GM18861 (cell line): ENCODE measurements at regions not wholly inside any gene's neighbourhood (a gene's known extent, or its start where the extent isn't known, plus 50 kb on each side); places are given as distances from the start of the nearest gene placed in this dataset.
"Not testable (repeated sequence)": the region's sequence is repeated elsewhere in the genome, so short reads cannot be mapped to it uniquely, and the experiment has no call there.

ENCODE experiments used
- ATAC-seq: cut with Tn5 transposase; IDR thresholded peaks from one replicate; pipeline ENCODE4 v1.9.1; 2021; ENCODE audit not compliant: unreplicated experiment

- not testable (repeated sequence) for ATAC-seq
These were observed 236.5 kb upstream of the POGK start for GRCh38 chr1:166602801-166603200.

DNA sequence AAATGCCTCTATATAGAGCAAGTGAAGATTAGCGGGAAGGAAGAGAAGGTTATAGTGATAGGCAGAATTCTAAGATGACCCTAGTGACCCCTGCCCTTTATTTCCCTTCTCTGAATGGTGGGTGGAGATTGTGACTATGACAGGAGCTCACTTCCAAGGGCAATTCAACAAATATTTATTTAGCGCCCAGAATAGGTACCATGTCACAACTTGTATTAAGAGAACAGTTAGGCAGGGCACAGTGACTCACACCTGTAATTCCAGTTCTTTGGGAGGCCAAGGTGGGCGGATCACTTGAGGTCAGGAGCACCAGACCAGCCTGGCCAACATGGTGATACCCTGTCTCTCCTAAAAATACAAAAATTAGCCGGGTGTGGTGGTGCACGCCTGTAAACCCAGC lies 236.0 kb upstream of the POGK start:
- no peak for ATAC-seq

- no peak for ATAC-seq
These were observed 234.1 kb upstream of the POGK start for GRCh38 chr1:166605137-166605536.

GRCh38 chr1:166612886-166613285 lies 226.4 kb upstream of the POGK start:
- no peak for ATAC-seq

DNA sequence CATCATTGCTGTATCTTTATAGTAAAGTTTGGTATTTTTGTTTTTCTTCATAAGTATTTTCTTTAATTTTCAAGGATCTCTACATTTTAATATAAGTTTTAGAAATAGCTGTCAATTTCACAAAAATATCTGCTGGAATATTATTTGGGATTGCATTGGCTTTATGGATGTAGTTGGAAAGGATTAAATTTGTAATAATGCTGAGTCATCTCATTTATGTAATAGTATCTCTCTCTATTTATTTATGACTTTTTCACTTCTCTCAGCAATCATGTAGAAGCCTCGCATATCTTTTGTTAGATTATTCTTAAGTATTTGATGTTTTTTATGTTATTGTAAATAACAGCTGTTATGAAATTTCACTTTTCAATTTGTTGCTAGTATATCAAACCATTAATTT lies 223.1 kb upstream of the POGK start:
- ATAC-seq: no peak

GRCh38 chr1:166626711-166627110 lies 212.6 kb upstream of the POGK start:
- no peak for ATAC-seq

DNA sequence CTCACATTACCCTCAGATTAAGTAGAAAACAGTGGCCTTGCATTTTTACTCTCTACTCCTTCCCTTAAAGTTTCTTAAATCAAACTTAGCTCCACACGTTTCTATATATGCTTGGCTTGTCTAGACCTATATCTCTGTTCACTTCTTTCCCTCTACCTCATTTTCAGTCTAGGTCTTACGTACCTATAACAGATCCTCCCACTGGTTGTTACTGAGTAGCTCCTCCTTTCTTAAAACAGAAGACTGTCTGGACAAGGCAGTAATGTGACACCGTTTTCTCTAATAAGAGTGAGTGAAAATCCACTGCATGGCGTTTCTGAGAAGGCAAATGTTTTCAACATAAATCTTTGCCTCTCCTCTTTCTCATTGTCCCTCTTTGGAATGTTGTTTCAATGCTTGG lies 211.7 kb upstream of the POGK start:
- ATAC-seq: no peak

DNA sequence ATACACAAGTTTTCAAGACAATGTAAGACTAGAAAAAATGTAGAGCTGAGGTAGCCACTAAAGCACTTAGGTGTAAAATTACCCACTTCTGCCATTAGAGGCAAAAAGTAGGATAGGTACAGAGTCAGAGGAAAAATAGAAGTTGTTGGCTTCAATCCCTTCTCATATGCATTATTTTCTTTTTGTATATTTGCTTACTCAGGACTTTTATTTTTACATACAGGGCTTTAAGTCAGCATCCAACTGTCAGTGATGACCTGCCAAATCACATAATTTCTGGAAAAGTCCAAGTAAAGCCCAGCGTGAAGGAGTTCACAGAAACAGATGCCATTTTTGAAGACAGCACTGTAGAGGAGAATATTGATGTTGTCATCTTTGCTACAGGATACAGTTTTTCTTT lies 211.0 kb upstream of the POGK start:
- ATAC-seq: no peak

GRCh38 chr1:166629946-166630345 lies 209.3 kb upstream of the POGK start:
- no peak for ATAC-seq

DNA sequence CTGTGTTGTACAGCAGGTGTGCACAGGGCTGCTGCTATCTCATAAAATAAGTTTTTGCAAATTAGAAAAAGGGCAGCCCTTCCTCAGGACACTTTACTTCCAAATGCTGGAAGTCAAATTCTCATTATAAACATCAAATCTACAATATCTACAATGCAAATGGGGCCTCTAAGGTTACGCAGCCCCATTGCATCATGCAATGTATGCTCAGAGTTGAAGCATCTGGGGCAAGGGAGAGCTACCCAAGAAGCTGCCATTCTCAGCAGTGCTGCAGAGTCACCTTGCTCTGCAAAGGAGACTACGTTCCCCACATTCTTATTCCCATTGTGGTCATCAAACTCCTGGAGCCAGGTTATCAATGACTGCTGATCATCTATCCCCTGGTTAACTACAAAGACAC lies 208.9 kb upstream of the POGK start:
- no peak for ATAC-seq

- no peak for ATAC-seq
These were observed 201.1 kb upstream of the POGK start for GRCh38 chr1:166638137-166638536.

DNA sequence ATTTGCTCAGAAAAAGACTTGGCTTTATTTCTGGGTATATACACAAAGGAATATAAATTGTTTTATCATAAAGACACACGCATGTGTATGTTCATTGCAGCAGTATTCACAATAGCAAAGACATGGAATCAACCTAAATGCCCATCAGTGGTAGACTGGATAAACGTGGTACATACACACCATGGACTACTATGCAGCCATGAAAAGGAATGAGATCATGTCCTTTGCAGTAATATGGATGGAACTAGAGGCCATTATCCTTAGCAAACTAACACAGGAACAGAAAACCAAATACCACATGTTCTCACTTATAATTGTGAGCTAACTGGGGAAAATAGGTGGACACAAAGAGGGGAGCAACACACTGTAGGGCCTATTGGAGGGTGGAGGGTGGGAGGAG lies 182.0 kb upstream of the POGK start:
- not testable (repeated sequence) for ATAC-seq

DNA sequence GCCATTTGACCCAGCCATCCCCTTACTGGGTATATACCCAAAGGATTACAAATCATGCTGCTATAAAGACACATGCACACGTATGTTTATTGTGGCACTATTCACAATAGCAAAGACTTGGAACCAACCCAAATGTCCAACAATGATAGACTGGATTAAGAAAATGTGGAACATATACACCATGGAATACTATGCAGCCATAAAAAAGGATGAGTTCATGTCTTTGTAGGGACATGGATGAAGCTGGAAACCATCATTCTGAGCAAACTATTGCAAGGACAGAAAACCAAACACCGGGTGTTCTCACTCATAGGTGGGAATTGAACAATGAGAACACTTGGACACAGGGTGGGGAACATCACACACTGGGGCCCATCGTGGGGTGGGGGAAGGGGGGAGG lies 172.5 kb upstream of the POGK start:
- ATAC-seq: not testable (repeated sequence)

DNA sequence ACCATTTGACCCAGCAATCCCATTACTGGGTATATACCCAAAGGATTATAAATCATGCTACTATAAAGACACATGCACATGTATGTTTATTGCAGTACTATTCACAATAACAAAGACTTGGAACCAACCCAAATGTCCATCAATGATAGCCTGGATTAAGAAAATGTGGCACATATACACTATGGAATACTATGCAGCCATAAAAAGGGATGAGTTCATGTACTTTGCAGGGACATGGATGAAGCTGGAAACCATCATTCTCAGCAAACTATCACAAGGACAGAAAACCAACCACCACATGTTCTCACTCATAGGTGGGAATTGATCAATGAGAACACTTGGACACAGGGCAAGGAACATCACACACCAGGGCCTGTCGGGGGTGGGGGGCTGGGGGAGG lies 171.7 kb upstream of the POGK start:
- ATAC-seq: not testable (repeated sequence)

- ATAC-seq: no peak
These were observed 167.6 kb upstream of the POGK start for GRCh38 chr1:166671627-166672026.

GRCh38 chr1:166673722-166674121 lies 165.6 kb upstream of the POGK start:
- no peak for ATAC-seq

GRCh38 chr1:166675213-166675612 lies 164.1 kb upstream of the POGK start:
- ATAC-seq: no peak

- ATAC-seq: no peak
These were observed 162.3 kb upstream of the POGK start for GRCh38 chr1:166676981-166677380.

DNA sequence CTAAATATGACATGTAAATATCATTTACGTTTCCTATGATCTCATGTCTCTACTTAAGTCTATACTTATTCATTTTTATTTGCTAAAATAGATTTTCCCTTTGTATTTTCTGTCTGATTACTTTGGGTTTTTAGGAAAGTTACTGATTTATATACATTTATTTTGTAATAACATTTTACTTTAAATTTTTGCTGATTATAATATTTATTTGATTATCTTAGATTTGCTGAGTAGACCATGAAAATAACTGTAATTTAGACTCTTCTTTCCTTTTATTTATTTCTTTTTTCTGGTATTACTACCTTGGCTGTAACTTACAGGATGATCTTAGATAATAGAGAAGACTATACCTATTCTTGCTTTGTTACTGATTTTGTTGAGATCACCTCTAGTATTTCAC lies 159.9 kb upstream of the POGK start:
- no peak for ATAC-seq

DNA sequence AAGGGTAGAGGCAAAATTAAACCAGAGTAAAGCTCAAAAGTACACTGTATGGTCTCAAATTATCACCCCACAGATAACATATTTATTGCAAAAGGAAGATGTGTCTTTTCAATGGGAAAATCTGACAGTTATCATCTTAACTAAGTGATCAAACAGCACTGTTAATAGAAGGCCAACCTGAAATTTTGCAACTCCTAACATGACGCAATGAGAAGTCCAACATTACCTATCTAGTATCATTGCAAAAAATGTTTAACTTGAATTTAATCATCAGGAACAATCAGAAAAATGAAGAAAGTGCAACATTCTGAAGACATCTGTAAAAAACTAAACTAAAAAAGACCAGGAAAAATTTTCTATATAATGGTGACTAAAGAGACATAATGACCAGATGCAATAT lies 156.7 kb upstream of the POGK start:
- no peak for ATAC-seq

DNA sequence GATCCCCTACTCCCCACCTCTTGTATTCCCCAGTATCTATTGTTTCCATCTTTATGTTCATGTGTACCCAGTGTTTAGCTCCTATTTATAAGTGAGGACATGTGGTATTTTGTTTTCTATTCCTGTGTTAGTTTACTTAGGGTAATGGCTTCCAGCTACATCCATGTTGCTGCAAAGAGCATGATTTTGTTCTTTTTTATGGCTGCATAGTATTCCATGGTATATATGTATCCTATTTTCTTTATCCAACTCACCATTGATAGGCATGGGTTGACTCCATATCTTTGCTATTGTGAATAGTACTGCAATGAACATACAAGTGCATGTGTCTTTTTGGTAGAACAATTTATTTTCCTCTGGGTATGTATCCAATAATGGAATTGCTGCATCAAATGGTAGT lies 154.6 kb upstream of the POGK start:
- ATAC-seq: not testable (repeated sequence)

DNA sequence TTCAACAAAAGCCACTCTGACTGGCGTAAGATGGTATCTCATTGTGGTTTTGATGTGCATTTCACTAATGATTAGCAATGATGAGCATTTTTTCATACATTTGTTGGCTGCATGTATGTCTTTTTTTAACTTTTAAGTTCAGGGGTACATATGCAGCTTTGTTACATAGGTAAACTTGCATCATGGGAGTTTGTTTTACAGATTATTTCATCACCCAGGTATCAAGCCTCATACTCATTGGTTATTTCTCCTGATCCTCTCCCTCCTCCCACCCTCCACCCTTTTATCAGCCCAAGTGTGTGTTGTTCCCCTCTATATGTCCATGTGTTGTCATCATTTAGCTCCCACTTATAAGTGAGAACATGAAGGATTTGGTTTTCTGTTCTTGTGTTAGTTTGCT lies 154.1 kb upstream of the POGK start:
- ATAC-seq: no peak

DNA sequence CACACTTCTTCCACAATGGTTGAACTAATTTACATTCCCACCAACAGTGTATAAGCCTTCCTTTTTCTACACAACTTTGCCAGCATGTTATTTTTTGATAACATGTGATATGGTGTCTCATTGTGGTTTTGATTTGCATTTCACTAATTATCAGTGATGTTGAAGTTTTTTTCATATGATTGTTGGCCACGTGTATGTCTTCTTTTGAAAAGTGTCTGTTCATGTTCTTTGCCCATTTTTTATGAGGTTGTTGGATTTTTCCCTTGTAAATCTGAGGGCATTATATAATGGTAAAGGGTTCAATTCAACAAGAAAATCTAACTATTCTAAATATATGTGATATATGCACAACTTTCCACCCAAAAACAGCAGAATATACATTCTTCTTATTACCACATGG lies 153.4 kb upstream of the POGK start:
- not testable (repeated sequence) for ATAC-seq

- not testable (repeated sequence) for ATAC-seq
These were observed 148.7 kb upstream of the POGK start for GRCh38 chr1:166690596-166690995.
